Endothelial cell of umbilical vein (primary cell): ENCODE measurements at regions not wholly inside any gene's neighbourhood (a gene's known extent, or its start where the extent isn't known, plus 50 kb on each side); places are given as distances from the start of the nearest gene placed in this dataset.

Experiments used
- BruUV-seq: library from RNA; stranded (reverse); fragments of 400-500 nt; replicated peaks from 2 replicates; lab custom pipeline; 2021; lab: Mats Ljungman, UMichigan
- CTCF ChIA-PET: fragments of 300-600, 350-600 bp; sonication (Branson Sonifier 250); formaldehyde crosslinking; loops from one replicate; lab custom pipeline; 2021; ENCODE audit warnings: antibody characterized with exemption, inconsistent platforms; lab: Charles Lee
- POLR2A ChIA-PET: fragments of 300-600, 350-600 bp; sonication (Branson Sonifier 250); formaldehyde crosslinking; loops from one replicate; lab custom pipeline; 2021; ENCODE audit warnings: antibody characterized with exemption, inconsistent platforms; lab: Charles Lee
- DNase-seq: peaks from one replicate; pipeline ENCODE4 v3.0.0-alpha.2; 2011; ENCODE audit warnings: low read depth, low spot score
- FAIRE-seq: peaks from 2 replicates; lab custom pipeline; 2011; peaks lifted over from hg19 to GRCh38; lab: Jason Lieb, UNC
- H2AFZ ChIP-seq: 2 replicates; pipeline ENCODE4 v1.6.0; 2012; ENCODE audit warnings: low read depth, low read length, control low read depth, inconsistent platforms
- H3K27ac ChIP-seq: 2 replicates; pipeline ENCODE4 v1.5.1; 2011; ENCODE audit warnings: low read depth, mild to moderate bottlenecking, control low read depth, low read length, moderate library complexity; ENCODE audit not compliant: insufficient read depth
- H3K27me3 ChIP-seq, 2 experiments: 2 replicates each; pipeline versions ENCODE4 v1.6.0 to v1.6.1; 2011; ENCODE audit warnings: low read length in 2 of 2, mixed read lengths in 1 of 2; ENCODE audit not compliant: control insufficient read depth in 2 of 2, insufficient read depth in 2 of 2
- H3K36me3 ChIP-seq, 2 experiments: 2 replicates in 1 of 2; 3 replicates in 1 of 2; pipeline ENCODE4 v1.5.1; 2011; ENCODE audit warnings: low read length in 2 of 2, mild to moderate bottlenecking in 1 of 2, moderate library complexity in 1 of 2; ENCODE audit not compliant: control insufficient read depth in 2 of 2, insufficient read depth in 2 of 2; ENCODE audit errors: extremely low read depth in 1 of 2
- H3K4me1 ChIP-seq: 3 replicates; pipeline ENCODE4 v1.5.1; 2011; ENCODE audit warnings: mild to moderate bottlenecking, low read length; ENCODE audit not compliant: control insufficient read depth, insufficient read depth; ENCODE audit errors: extremely low read depth
- H3K4me2 ChIP-seq: 2 replicates; pipeline ENCODE4 v1.6.1; 2011; ENCODE audit warnings: low read length, control low read depth, mixed read lengths; ENCODE audit not compliant: insufficient read depth
- H3K4me3 ChIP-seq, 3 experiments: fragments of 200-600 bp in 1 of 3; sonication (generic), shearing (Covaris generic) in 1 of 3; replicated peaks in 1 of 3; 2 replicates each; pipeline ENCODE4 v1.5.1; 2011 to 2016; ENCODE audit warnings: control low read depth in 3 of 3, low read length in 3 of 3, mild to moderate bottlenecking in 2 of 3, inconsistent platforms in 1 of 3, low read depth in 1 of 3, moderate library complexity in 1 of 3; ENCODE audit not compliant: insufficient read depth in 1 of 3
- H3K79me2 ChIP-seq: 2 replicates; pipeline ENCODE4 v1.6.0; 2012; ENCODE audit warnings: low read length, inconsistent platforms; ENCODE audit not compliant: control insufficient read depth, insufficient read depth
- H3K9ac ChIP-seq: replicated peaks from 2 replicates; pipeline ENCODE3; 2011; ENCODE audit warnings: low read length, control low read depth; ENCODE audit not compliant: insufficient read depth; ENCODE audit errors: extremely low read depth
- H3K9me1 ChIP-seq: replicated peaks from 3 replicates; pipeline ENCODE4 v1.6.0; 2011; ENCODE audit warnings: mild to moderate bottlenecking, low read length; ENCODE audit not compliant: control insufficient read depth, insufficient read depth; ENCODE audit errors: extremely low read depth
- H3K9me3 ChIP-seq: replicated peaks from 2 replicates; pipeline ENCODE4 v1.5.1; 2012; ENCODE audit warnings: low read length, inconsistent platforms; ENCODE audit not compliant: control insufficient read depth, insufficient read depth
- H4K20me1 ChIP-seq: replicated peaks from 2 replicates; pipeline ENCODE3; 2011; ENCODE audit warnings: mild to moderate bottlenecking, low read length; ENCODE audit not compliant: control insufficient read depth, insufficient read depth; ENCODE audit errors: extremely low read depth
- CTCF ChIP-seq, 2 donors: IDR thresholded peaks; 1 replicate in 1 of 2; 2 replicates in 1 of 2; pipeline ENCODE4 v1.5.1; 2011; ENCODE audit warnings: low read length in 2 of 2, mild to moderate bottlenecking in 2 of 2, moderate library complexity in 2 of 2, control low read depth in 1 of 2, inconsistent platforms in 1 of 2, low read depth in 1 of 2; ENCODE audit not compliant: insufficient read depth in 1 of 2; ENCODE audit errors: extremely low read depth in 1 of 2
- EZH2 ChIP-seq: IDR thresholded peaks from 2 replicates; pipeline ENCODE4 v1.6.1; 2012; ENCODE audit warnings: borderline replicate concordance, low read depth, mild to moderate bottlenecking, moderate library complexity, low read length, inconsistent platforms; ENCODE audit not compliant: severe bottlenecking
- FOS ChIP-seq: IDR thresholded peaks from 2 replicates; pipeline ENCODE4 v1.6.1; 2011; ENCODE audit warnings: mild to moderate bottlenecking, low read length, moderate library complexity, borderline replicate concordance; ENCODE audit not compliant: insufficient read depth
- GATA2 ChIP-seq: IDR thresholded peaks from 2 replicates; pipeline ENCODE4 v1.7.0; 2011; ENCODE audit warnings: low read depth, mild to moderate bottlenecking, moderate library complexity, mixed read lengths, low read length; ENCODE audit not compliant: insufficient read length, insufficient read depth
- JUN ChIP-seq: IDR thresholded peaks from 2 replicates; pipeline ENCODE4 v1.6.1; 2011; ENCODE audit warnings: borderline replicate concordance, low read depth; ENCODE audit not compliant: insufficient read length, insufficient read depth
- MAX ChIP-seq: IDR thresholded peaks from 2 replicates; pipeline ENCODE4 v1.6.1; 2011; ENCODE audit not compliant: insufficient read depth, insufficient read length
- MYC ChIP-seq: IDR thresholded peaks from one replicate; pipeline ENCODE4 v1.6.1; 2011; ENCODE audit warnings: mild to moderate bottlenecking, low read depth, low read length
- POLR2AphosphoS5 ChIP-seq: IDR thresholded peaks from 2 replicates; pipeline ENCODE4 v1.6.1; 2012; ENCODE audit warnings: low read depth, mild to moderate bottlenecking, control low read depth, low read length, moderate library complexity; ENCODE audit not compliant: insufficient read depth
- dilution Hi-C: fragments of 300-500 bp; cut with MboI; formaldehyde crosslinking; loops from one replicate; pipeline ENCODE4 v1.15.0; 2019; ENCODE audit warnings: low sequenced_read_pairs; ENCODE audit not compliant: extremely low pct_ligation_motif_present
- intact Hi-C: fragments of 100-400 bp; cut with micrococcal nuclease; formaldehyde crosslinking; loops from one replicate; pipeline ENCODE4 v1.10.0; 2022

- H4K20me1 ChIP-seq: no peaks in the 10 kb centered on the region
- no peaks in the 10 kb centered on the region for H3K4me1 ChIP-seq
- FAIRE-seq (no peak), DNase-seq (no peak)
- dilution Hi-C loops: no loop called here
- ChIA-PET POLR2A (no interaction called here), CTCF (no interaction called here)
- H3K36me3 ChIP-seq: no peaks in the 10 kb centered on the region
- H3K4me3 ChIP-seq: no peak overlapping the region
- H3K79me2 ChIP-seq: no peaks in the 10 kb centered on the region
- H2AFZ ChIP-seq: no peak overlapping the region
- peaks cover 2% of the 10 kb centered on the region for H3K9me3 ChIP-seq
- intact Hi-C loops: no loop called here
- no TSS peak for BruUV-seq
- no peak overlapping the region for H3K9ac ChIP-seq
- H3K27me3 ChIP-seq: no peaks in the 10 kb centered on the region
- no peaks in the 10 kb centered on the region for H3K9me1 ChIP-seq
- H3K4me2 ChIP-seq: no peak overlapping the region
- TF ChIP-seq MAX: no peak
- no peak for TF ChIP-seq CTCF (IDR thresholded peaks at IDR 0.05; ENCODE audit: extremely low read depth in 1 of 2, insufficient read depth in 1 of 2, low read depth in 1 of 2, low read length in 2 of 2)
- TF ChIP-seq POLR2AphosphoS5: no peak
- no peak for TF ChIP-seq JUN
- no peak for TF ChIP-seq MYC
- no peak for TF ChIP-seq EZH2
- TF ChIP-seq GATA2: no peak
- no peak for TF ChIP-seq FOS
- H3K27ac ChIP-seq: no peak overlapping the region
Measured at GRCh38 chr13:111876506-111876905, 190.4 kb upstream of the SOX1 start.
